Breast epithelium (tissue), 3 donors: ENCODE measurements at regions not wholly inside any gene's neighbourhood (a gene's known extent, or its start where the extent isn't known, plus 50 kb on each side); places are given as distances from the start of the nearest gene placed in this dataset.

Experiments
- POLR2A ChIP-seq: fragments of 450-650 bp; IDR thresholded peaks from one replicate; pipeline ENCODE4 v1.6.1; 2016; ENCODE audit warnings: antibody characterized with exemption, mild to moderate bottlenecking, moderate library complexity
- TF ChIP-seq, protein P1 (sequence below), 3 donors: fragments of 450-650 bp; IDR thresholded peaks; one replicate each; pipeline ENCODE4 v1.5.1; 2016 to 2017; ENCODE audit warnings: antibody characterized with exemption in 3 of 3, mild to moderate bottlenecking in 3 of 3, moderate library complexity in 3 of 3

DNA sequence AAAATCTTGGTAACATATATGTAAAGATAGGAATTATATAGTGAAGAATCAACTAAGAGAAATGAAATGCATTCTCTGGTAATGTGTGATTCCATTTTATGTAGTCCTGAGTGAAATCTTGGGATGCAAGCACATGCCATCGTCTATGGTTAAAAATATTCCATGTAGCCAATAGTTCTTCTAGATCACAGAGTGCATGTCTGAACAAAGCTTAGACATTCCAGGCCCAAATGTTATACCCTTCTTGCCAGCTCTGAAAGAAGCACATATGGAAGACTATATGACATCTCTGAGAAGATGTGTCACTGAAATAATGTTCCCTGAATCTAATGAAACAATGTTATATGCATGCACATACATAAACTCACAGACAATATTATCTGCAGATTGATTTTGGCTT, 92.3 kb upstream of the TFPI start:
- TF ChIP-seq, protein P1, sequence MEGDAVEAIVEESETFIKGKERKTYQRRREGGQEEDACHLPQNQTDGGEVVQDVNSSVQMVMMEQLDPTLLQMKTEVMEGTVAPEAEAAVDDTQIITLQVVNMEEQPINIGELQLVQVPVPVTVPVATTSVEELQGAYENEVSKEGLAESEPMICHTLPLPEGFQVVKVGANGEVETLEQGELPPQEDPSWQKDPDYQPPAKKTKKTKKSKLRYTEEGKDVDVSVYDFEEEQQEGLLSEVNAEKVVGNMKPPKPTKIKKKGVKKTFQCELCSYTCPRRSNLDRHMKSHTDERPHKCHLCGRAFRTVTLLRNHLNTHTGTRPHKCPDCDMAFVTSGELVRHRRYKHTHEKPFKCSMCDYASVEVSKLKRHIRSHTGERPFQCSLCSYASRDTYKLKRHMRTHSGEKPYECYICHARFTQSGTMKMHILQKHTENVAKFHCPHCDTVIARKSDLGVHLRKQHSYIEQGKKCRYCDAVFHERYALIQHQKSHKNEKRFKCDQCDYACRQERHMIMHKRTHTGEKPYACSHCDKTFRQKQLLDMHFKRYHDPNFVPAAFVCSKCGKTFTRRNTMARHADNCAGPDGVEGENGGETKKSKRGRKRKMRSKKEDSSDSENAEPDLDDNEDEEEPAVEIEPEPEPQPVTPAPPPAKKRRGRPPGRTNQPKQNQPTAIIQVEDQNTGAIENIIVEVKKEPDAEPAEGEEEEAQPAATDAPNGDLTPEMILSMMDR (IDR thresholded peaks at IDR 0.05) = no peak
- no peak for TF ChIP-seq POLR2A
